ENCODE measurements at regions not wholly inside any gene's neighbourhood (a gene's known extent, or its start where the extent isn't known, plus 50 kb on each side); places are given as distances from the start of the nearest gene placed in this dataset.

DNA sequence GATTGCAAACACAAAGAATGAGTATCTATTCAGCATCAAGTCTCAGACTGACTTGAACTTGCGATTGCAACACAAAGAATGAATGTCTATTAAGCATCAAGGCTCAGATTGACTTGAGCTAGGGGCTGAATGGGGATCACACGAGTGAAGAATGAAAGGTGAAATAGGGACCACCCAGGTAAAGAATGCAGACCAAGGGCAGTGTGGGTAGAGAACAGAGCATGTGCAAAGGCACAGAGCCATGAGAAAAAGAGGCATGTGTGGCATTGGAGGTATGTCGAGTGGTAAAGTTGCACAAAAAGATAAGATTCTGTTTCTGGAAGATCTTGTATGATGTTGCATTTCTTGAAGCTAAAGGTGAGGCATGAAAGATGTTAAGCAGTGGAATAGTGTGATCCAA is 119.4 kb upstream of the GPR149 start (continued):
- TF ChIP-seq SMC3 (IDR thresholded peaks at IDR 0.05) = no peak
- no peak for TF ChIP-seq EHF (CRISPR knock-in tag; IDR thresholded peaks at IDR 0.05)
- TF ChIP-seq POLR2AphosphoS2 (conservative IDR thresholded peaks at IDR 0.05; ENCODE audit: low read length) = no peak

- Histone ChIP-seq H3K9me3 (no peaks in the 10 kb centered on the region), H3K4me1 (no peaks in the 10 kb centered on the region), H3K27ac (no peak overlapping the region), H3K4me2 (no peak overlapping the region), H3K4me3 (no peak overlapping the region)
- TF ChIP-seq ZFP36 (IDR thresholded peaks at IDR 0.05; ENCODE audit: borderline replicate concordance, partially characterized antibody) (no peak), POLR2A (IDR thresholded peaks at IDR 0.05; ENCODE audit: low read length) (no peak), CHD2 (IDR thresholded peaks at IDR 0.05; ENCODE audit: low read length, partially characterized antibody) (no peak), BCL3 (IDR thresholded peaks at IDR 0.05) (no peak), JUNB (IDR thresholded peaks at IDR 0.05) (no peak), MAX (IDR thresholded peaks at IDR 0.05) (no peak), HEYL (CRISPR knock-in tag; IDR thresholded peaks at IDR 0.05) (no peak), ZSCAN20 (CRISPR knock-in tag; IDR thresholded peaks at IDR 0.05) (no peak), TP53 (CRISPR knock-in tag; IDR thresholded peaks at IDR 0.05) (no peak), CHD4 (IDR thresholded peaks at IDR 0.05; ENCODE audit: borderline replicate concordance) (no peak), HOXB5 (CRISPR knock-in tag; IDR thresholded peaks at IDR 0.05) (no peak), SMC3 (IDR thresholded peaks at IDR 0.05) (no peak), EHMT2 (IDR thresholded peaks at IDR 0.05; ENCODE audit: low read depth) (no peak), RNF2 (IDR thresholded peaks at IDR 0.05; ENCODE audit: borderline replicate concordance, low read depth) (no peak)
- TF ChIP-seq, protein P1, sequence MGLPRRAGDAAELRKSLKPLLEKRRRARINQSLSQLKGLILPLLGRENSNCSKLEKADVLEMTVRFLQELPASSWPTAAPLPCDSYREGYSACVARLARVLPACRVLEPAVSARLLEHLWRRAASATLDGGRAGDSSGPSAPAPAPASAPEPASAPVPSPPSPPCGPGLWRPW (IDR thresholded peaks at IDR 0.05) = no peak
- TF ChIP-seq, protein P2, sequence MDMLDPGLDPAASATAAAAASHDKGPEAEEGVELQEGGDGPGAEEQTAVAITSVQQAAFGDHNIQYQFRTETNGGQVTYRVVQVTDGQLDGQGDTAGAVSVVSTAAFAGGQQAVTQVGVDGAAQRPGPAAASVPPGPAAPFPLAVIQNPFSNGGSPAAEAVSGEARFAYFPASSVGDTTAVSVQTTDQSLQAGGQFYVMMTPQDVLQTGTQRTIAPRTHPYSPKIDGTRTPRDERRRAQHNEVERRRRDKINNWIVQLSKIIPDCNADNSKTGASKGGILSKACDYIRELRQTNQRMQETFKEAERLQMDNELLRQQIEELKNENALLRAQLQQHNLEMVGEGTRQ (IDR thresholded peaks at IDR 0.05) = no peak
- FAIRE-seq (no peak), ATAC-seq (no peak), DNase-seq (ENCODE audit: low read depth in 1 of 2, low spot score in 1 of 2) (no peak)
- WGBS (ENCODE audit: missing lambda C conversion rate) = 82% methylated on average over 1 of the region's 1 CpG
- POLR2A ChIA-PET = no interaction called here
- CTCF ChIA-PET = no interaction called here
Observed at GRCh38 chr3:154548341-154548740, 118.4 kb upstream of the GPR149 start.

GRCh38 chr3:154542837-154543236 is 112.8 kb upstream of the GPR149 start:
- 16% methylated on average over 3 of the region's 3 CpGs for WGBS (ENCODE audit: missing lambda C conversion rate)
- Histone ChIP-seq H3K4me2 (no peak overlapping the region), H3K9me3 (no peaks in the 10 kb centered on the region), H3K27ac (no peak overlapping the region), H3K4me3 (no peak overlapping the region), H3K4me1 (no peaks in the 10 kb centered on the region)
- ATAC-seq = no peak
- FAIRE-seq = no peak
- CTCF ChIA-PET = no interaction called here
- DNase-seq (ENCODE audit: low read depth in 1 of 2, low spot score in 1 of 2) = no peak
- TF ChIP-seq KDM5A (IDR thresholded peaks at IDR 0.05) (no peak), CHD4 (IDR thresholded peaks at IDR 0.05; ENCODE audit: borderline replicate concordance) (no peak), JUNB (IDR thresholded peaks at IDR 0.05) (no peak), HMGXB4 (CRISPR knock-in tag; IDR thresholded peaks at IDR 0.05; ENCODE audit: borderline replicate concordance) (no peak), FOSL2 (IDR thresholded peaks at IDR 0.05) (no peak), FOSL2 (CRISPR knock-in tag; IDR thresholded peaks at IDR 0.05) (no peak), MAX (IDR thresholded peaks at IDR 0.05) (no peak), FOSB (CRISPR knock-in tag; IDR thresholded peaks at IDR 0.05) (no peak), BCL3 (IDR thresholded peaks at IDR 0.05) (no peak), HOXB5 (CRISPR knock-in tag; IDR thresholded peaks at IDR 0.05) (no peak)
- TF ChIP-seq, protein P3, sequence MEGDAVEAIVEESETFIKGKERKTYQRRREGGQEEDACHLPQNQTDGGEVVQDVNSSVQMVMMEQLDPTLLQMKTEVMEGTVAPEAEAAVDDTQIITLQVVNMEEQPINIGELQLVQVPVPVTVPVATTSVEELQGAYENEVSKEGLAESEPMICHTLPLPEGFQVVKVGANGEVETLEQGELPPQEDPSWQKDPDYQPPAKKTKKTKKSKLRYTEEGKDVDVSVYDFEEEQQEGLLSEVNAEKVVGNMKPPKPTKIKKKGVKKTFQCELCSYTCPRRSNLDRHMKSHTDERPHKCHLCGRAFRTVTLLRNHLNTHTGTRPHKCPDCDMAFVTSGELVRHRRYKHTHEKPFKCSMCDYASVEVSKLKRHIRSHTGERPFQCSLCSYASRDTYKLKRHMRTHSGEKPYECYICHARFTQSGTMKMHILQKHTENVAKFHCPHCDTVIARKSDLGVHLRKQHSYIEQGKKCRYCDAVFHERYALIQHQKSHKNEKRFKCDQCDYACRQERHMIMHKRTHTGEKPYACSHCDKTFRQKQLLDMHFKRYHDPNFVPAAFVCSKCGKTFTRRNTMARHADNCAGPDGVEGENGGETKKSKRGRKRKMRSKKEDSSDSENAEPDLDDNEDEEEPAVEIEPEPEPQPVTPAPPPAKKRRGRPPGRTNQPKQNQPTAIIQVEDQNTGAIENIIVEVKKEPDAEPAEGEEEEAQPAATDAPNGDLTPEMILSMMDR (IDR thresholded peaks at IDR 0.05) = no peak
- POLR2A ChIA-PET = no interaction called here

Measured in A549 (cell line).